ENCODE measurements at regions not wholly inside any gene's neighbourhood (a gene's known extent, or its start where the extent isn't known, plus 50 kb on each side); places are given as distances from the start of the nearest gene placed in this dataset.
"Not testable (repeated sequence)": the region's sequence is repeated elsewhere in the genome, so short reads cannot be mapped to it uniquely, and the experiment has no call there.

DNA sequence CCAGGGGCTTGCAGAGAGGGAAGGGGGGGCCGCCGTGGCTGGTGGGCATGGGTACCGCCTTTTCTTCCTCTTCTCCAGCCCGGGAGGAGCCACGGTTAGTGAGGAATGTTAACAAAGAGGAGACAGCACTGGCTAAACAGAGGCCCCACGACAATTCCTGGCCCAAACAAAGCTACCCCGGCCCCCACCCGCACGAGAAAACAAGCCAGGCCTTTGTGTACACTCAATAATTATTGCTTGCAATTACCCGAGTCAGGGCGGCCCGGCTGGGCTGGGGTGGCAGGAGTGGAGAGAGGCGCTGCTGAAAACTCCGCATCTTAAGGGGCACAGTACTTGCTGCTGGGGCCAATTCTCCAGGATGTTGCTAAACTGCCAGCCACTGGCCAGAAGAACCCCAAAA lies 56.4 kb downstream of the IRX5 start:
- Histone ChIP-seq H3K36me3 (ENCODE audit: insufficient read depth, low read length) (no peaks in the 10 kb centered on the region), H3K4me3 (ENCODE audit: low read length, poor library complexity, severe bottlenecking) (no peak overlapping the region), H3K9me2 (replicated peaks; ENCODE audit: low read depth, low read length) (no peaks in the 10 kb centered on the region), H3K9ac (ENCODE audit: low read depth, low read length, poor library complexity, severe bottlenecking) (no peak overlapping the region), H3K4me1 (ENCODE audit: insufficient read depth, low read length, poor library complexity, severe bottlenecking) (peaks cover 10% of the 10 kb centered on the region), H4K20me1 (ENCODE audit: insufficient read depth, low read length, poor library complexity, severe bottlenecking) (no peaks in the 10 kb centered on the region), H2AFZ (ENCODE audit: low read length) (no peak overlapping the region), H3K79me2 (ENCODE audit: insufficient read depth, low read length) (no peaks in the 10 kb centered on the region), H3K4me2 (ENCODE audit: low read depth, low read length, poor library complexity, severe bottlenecking) (no peak overlapping the region), H3K9me3 (ENCODE audit: insufficient read depth, low read depth, low read length) (no peaks in the 10 kb centered on the region), H3F3A (ENCODE audit: low read depth) (no peaks in the 10 kb centered on the region), H3K27me3 (ENCODE audit: insufficient read depth, low read length, poor library complexity, severe bottlenecking) (no peaks in the 10 kb centered on the region)
- TF ChIP-seq, protein P1, sequence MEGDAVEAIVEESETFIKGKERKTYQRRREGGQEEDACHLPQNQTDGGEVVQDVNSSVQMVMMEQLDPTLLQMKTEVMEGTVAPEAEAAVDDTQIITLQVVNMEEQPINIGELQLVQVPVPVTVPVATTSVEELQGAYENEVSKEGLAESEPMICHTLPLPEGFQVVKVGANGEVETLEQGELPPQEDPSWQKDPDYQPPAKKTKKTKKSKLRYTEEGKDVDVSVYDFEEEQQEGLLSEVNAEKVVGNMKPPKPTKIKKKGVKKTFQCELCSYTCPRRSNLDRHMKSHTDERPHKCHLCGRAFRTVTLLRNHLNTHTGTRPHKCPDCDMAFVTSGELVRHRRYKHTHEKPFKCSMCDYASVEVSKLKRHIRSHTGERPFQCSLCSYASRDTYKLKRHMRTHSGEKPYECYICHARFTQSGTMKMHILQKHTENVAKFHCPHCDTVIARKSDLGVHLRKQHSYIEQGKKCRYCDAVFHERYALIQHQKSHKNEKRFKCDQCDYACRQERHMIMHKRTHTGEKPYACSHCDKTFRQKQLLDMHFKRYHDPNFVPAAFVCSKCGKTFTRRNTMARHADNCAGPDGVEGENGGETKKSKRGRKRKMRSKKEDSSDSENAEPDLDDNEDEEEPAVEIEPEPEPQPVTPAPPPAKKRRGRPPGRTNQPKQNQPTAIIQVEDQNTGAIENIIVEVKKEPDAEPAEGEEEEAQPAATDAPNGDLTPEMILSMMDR (conservative IDR thresholded peaks at IDR 0.05; ENCODE audit: low read length) = no peak
- no peak for TF ChIP-seq EZH2phosphoT487 (IDR thresholded peaks at IDR 0.05; ENCODE audit: borderline replicate concordance)

DNA sequence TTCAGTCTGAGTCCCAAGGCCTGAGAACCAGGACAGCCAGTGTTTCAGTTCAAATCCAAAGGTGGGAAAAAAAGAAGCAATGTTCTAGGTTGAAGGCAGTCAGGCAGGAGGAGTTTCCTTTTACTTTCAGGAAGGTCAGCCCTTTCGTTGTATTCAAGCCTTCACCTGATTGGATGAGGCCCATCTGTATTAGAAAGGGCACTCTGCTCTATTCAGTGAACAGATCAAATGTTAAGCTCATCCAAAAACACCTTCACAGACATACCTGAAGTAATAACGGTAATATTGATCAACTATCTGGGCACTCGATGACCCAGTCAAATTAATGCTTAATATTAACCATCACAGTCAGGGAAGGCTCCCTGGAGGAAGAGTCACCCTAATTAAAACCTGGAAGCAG lies 60.9 kb downstream of the IRX5 start:
- no peak overlapping the region for H2AFZ ChIP-seq (ENCODE audit: low read length)
- H3K4me3 ChIP-seq (ENCODE audit: low read length, poor library complexity, severe bottlenecking) = no peak overlapping the region
- no peaks in the 10 kb centered on the region for H3K36me3 ChIP-seq (ENCODE audit: insufficient read depth, low read length)
- no peaks in the 10 kb centered on the region for H3K27me3 ChIP-seq (ENCODE audit: insufficient read depth, low read length, poor library complexity, severe bottlenecking)
- no peaks in the 10 kb centered on the region for H4K20me1 ChIP-seq (ENCODE audit: insufficient read depth, low read length, poor library complexity, severe bottlenecking)
- H3K9me3 ChIP-seq (ENCODE audit: insufficient read depth, low read depth, low read length) = no peaks in the 10 kb centered on the region
- no peaks in the 10 kb centered on the region for H3K79me2 ChIP-seq (ENCODE audit: insufficient read depth, low read length)
- no peaks in the 10 kb centered on the region for H3K4me1 ChIP-seq (ENCODE audit: insufficient read depth, low read length, poor library complexity, severe bottlenecking)
- H3K9me2 ChIP-seq (replicated peaks; ENCODE audit: low read depth, low read length) = no peaks in the 10 kb centered on the region
- H3K4me2 ChIP-seq (ENCODE audit: low read depth, low read length, poor library complexity, severe bottlenecking) = no peak overlapping the region
- TF ChIP-seq, protein P1 (conservative IDR thresholded peaks at IDR 0.05; ENCODE audit: low read length) = no peak
- TF ChIP-seq EZH2phosphoT487 (IDR thresholded peaks at IDR 0.05; ENCODE audit: borderline replicate concordance) = no peak
- H3F3A ChIP-seq (ENCODE audit: low read depth) = no peaks in the 10 kb centered on the region
- no peak overlapping the region for H3K9ac ChIP-seq (ENCODE audit: low read depth, low read length, poor library complexity, severe bottlenecking)

DNA sequence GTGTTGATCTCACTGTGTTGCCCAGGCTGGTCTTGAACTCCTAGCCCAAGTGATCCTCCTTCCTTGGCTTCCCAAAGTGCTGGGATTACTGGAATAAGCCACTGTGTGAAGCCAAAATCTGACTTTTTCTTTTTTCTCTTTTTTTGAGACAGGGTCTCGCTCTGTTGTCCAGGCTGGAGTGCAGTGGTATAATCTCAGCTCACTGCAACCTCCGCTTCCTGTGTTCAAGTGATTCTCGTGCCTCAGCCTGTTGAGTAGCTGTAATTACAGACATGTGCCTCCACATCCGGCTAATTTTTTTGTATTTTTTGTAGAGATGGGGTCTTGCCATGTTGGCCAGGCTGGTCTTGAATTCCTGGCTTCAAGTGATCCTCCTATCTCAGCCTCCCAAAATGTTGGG lies 61.3 kb downstream of the IRX5 start:
- not testable (repeated sequence) for H3K27me3 ChIP-seq (ENCODE audit: insufficient read depth, low read length, poor library complexity, severe bottlenecking); H3K79me2 ChIP-seq (ENCODE audit: insufficient read depth, low read length); H3K4me3 ChIP-seq (ENCODE audit: low read length, poor library complexity, severe bottlenecking); H3K9ac ChIP-seq (ENCODE audit: low read depth, low read length, poor library complexity, severe bottlenecking); H3K9me3 ChIP-seq (ENCODE audit: insufficient read depth, low read depth, low read length); H2AFZ ChIP-seq (ENCODE audit: low read length); H3K4me1 ChIP-seq (ENCODE audit: insufficient read depth, low read length, poor library complexity, severe bottlenecking); H3K9me2 ChIP-seq (replicated peaks; ENCODE audit: low read depth, low read length); H3F3A ChIP-seq (ENCODE audit: low read depth); H3K4me2 ChIP-seq (ENCODE audit: low read depth, low read length, poor library complexity, severe bottlenecking); H3K36me3 ChIP-seq (ENCODE audit: insufficient read depth, low read length); H4K20me1 ChIP-seq (ENCODE audit: insufficient read depth, low read length, poor library complexity, severe bottlenecking)

DNA sequence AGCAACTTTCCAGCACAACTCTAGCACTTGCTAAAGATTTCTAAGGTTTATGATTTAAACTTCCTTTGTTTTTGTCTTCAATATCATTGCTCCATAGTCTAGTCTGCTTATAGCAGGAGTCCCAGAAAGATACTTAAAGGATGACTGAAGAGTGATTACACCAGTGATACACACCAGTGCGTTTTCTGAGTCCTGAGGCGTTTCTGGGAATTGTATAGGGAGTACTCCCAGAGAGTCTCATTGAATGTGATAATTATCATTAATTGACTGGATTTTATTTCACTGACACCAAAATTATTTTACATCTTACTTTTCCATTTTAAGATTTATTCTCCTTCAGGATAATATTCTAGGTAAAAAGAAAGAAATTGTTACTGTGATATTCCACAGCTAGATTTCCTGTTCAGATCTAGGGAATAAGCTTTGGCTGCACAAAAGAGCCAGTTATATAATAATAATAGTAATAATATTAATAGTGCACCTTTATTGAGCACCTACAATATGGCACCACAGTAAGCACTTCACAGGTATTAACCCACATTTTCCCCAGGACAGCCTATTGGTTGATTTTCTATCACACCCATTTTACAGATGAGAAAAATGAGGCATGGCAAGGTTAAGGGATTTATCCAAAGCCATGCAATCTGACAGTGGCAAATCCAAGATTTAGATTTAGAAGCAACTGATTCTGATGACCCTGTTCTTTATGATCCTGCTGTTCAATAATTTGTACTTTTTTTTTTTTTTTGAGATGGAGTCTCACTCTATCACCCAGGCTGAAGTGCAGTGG lies 62.6 kb downstream of the IRX5 start:
- Histone ChIP-seq H3F3A (ENCODE audit: low read depth) (no peaks in the 10 kb centered on the region), H3K9me2 (replicated peaks; ENCODE audit: low read depth, low read length) (no peaks in the 10 kb centered on the region), H3K27me3 (ENCODE audit: insufficient read depth, low read length, poor library complexity, severe bottlenecking) (no peaks in the 10 kb centered on the region), H3K4me3 (ENCODE audit: low read length, poor library complexity, severe bottlenecking) (no peak overlapping the region), H3K4me1 (ENCODE audit: insufficient read depth, low read length, poor library complexity, severe bottlenecking) (no peaks in the 10 kb centered on the region), H3K9me3 (ENCODE audit: insufficient read depth, low read depth, low read length) (no peaks in the 10 kb centered on the region), H3K79me2 (ENCODE audit: insufficient read depth, low read length) (no peaks in the 10 kb centered on the region), H4K20me1 (ENCODE audit: insufficient read depth, low read length, poor library complexity, severe bottlenecking) (no peaks in the 10 kb centered on the region), H2AFZ (ENCODE audit: low read length) (no peak overlapping the region), H3K4me2 (ENCODE audit: low read depth, low read length, poor library complexity, severe bottlenecking) (no peak overlapping the region), H3K36me3 (ENCODE audit: insufficient read depth, low read length) (no peaks in the 10 kb centered on the region), H3K9ac (ENCODE audit: low read depth, low read length, poor library complexity, severe bottlenecking) (no peak overlapping the region)
- TF ChIP-seq, protein P1 (conservative IDR thresholded peaks at IDR 0.05; ENCODE audit: low read length) = no peak
- no peak for TF ChIP-seq EZH2phosphoT487 (IDR thresholded peaks at IDR 0.05; ENCODE audit: borderline replicate concordance)

All from Loucy (cell line).